ENCODE measurements at regions not wholly inside any gene's neighbourhood (a gene's known extent, or its start where the extent isn't known, plus 50 kb on each side); places are given as distances from the start of the nearest gene placed in this dataset.

- TF ChIP-seq CTCF (IDR thresholded peaks at IDR 0.05) (no peak), MAFK (IDR thresholded peaks at IDR 0.05; ENCODE audit: partially characterized antibody) (peak; percentile 82), SMC3 (IDR thresholded peaks at IDR 0.05) (no peak), RCOR1 (IDR thresholded peaks at IDR 0.05; ENCODE audit: low read depth, low read length) (no peak), MYC (IDR thresholded peaks at IDR 0.05; ENCODE audit: borderline replicate concordance, low read length) (no peak), RFX5 (IDR thresholded peaks at IDR 0.05) (no peak), FOXS1 (CRISPR knock-in tag; IDR thresholded peaks at IDR 0.05) (no peak), REST (IDR thresholded peaks at IDR 0.05) (no peak), POLR2A (IDR thresholded peaks at IDR 0.05; ENCODE audit: low read length) (no peak)
Measured at GRCh38 chr16:86872131-86872530, 293.8 kb downstream of the FOXL1 start.

All from A549 (cell line).